IMR-90 (cell line): ENCODE measurements at regions not wholly inside any gene's neighbourhood (a gene's known extent, or its start where the extent isn't known, plus 50 kb on each side); places are given as distances from the start of the nearest gene placed in this dataset.

ENCODE experiments used
- ATAC-seq: fragments of 200-7000 bp; cut with Tn5 transposase; 2 replicates; pipeline ENCODE4 v1.9.1; 2020; ENCODE audit warnings: low read depth, mild to moderate bottlenecking, moderate library complexity
- BruUV-seq: library from RNA; stranded (reverse); fragments of 400-500 nt; replicated peaks from 2 replicates; lab custom pipeline; 2021; lab: Mats Ljungman, UMichigan
- CTCF ChIA-PET: fragments of 300-600 bp; formaldehyde crosslinking; extraction: SDS; loops from one replicate; lab custom pipeline; 2021; ENCODE audit warnings: antibody characterized with exemption; lab: Yijun Ruan, JAX
- POLR2A ChIA-PET: fragments of 300-600 bp; sonication (Branson Sonifier 250); formaldehyde crosslinking; loops from one replicate; lab custom pipeline; 2022; ENCODE audit warnings: antibody characterized with exemption; ENCODE audit not compliant: unreplicated experiment; lab: Charles Lee
- DNase-seq: peaks from one replicate; pipeline ENCODE4 v3.0.0; 2013
- H2AFZ ChIP-seq: replicated peaks from 2 replicates; pipeline ENCODE3; 2013; ENCODE audit warnings: low read length, mild to moderate bottlenecking; ENCODE audit not compliant: poor library complexity
- H2AK5ac ChIP-seq: 2 replicates; pipeline ENCODE4 v1.6.1; 2013; ENCODE audit warnings: low read depth, low read length, inconsistent platforms
- H2AK9ac ChIP-seq: replicated peaks from 2 replicates; pipeline ENCODE3; 2013; ENCODE audit warnings: mild to moderate bottlenecking, low read depth, low read length, moderate library complexity; ENCODE audit not compliant: poor library complexity
- H2BK120ac ChIP-seq: 2 replicates; pipeline ENCODE4 v1.6.1; 2013; ENCODE audit warnings: low read depth, low read length, inconsistent platforms
- H2BK15ac ChIP-seq: 3 replicates; pipeline ENCODE4 v1.6.1; 2013; ENCODE audit warnings: low read depth, low read length, inconsistent platforms
- H2BK20ac ChIP-seq: 2 replicates; pipeline ENCODE4 v1.6.1; 2013; ENCODE audit warnings: low read depth, mild to moderate bottlenecking, inconsistent platforms, low read length, moderate library complexity
- H2BK5ac ChIP-seq: 2 replicates; pipeline ENCODE4 v1.6.1; 2013; ENCODE audit warnings: mild to moderate bottlenecking, low read depth, low read length, inconsistent platforms; ENCODE audit not compliant: poor library complexity, severe bottlenecking
- H3K14ac ChIP-seq: replicated peaks from 2 replicates; pipeline ENCODE4 v1.6.1; 2013; ENCODE audit warnings: low read depth, low read length, inconsistent platforms
- H3K18ac ChIP-seq: 2 replicates; pipeline ENCODE4 v1.6.1; 2013; ENCODE audit warnings: low read depth, low read length, control low read depth
- H3K23ac ChIP-seq: 2 replicates; pipeline ENCODE4 v1.6.1; 2013; ENCODE audit warnings: low read depth, low read length, inconsistent platforms
- H3K27ac ChIP-seq: 2 replicates; pipeline ENCODE4 v1.5.1; 2013; ENCODE audit warnings: mild to moderate bottlenecking, control low read depth, low read length; ENCODE audit not compliant: insufficient read depth
- H3K27me3 ChIP-seq: 2 replicates; pipeline ENCODE4 v1.6.1; 2013; ENCODE audit warnings: low read length; ENCODE audit not compliant: control insufficient read depth, insufficient read depth
- H3K36me3 ChIP-seq: 2 replicates; pipeline ENCODE4 v1.6.1; 2013; ENCODE audit warnings: low read length, mixed read lengths; ENCODE audit not compliant: control insufficient read depth, insufficient read depth
- H3K4ac ChIP-seq: 2 replicates; pipeline ENCODE4 v1.6.1; 2013; ENCODE audit warnings: low read depth, low read length, inconsistent platforms
- H3K4me1 ChIP-seq: 2 replicates; pipeline ENCODE4 v1.6.1; 2013; ENCODE audit warnings: low read length, mixed read lengths; ENCODE audit not compliant: control insufficient read depth, insufficient read depth
- H3K4me2 ChIP-seq: 2 replicates; pipeline ENCODE4 v1.6.1; 2013; ENCODE audit warnings: low read depth, mild to moderate bottlenecking, control low read depth, low read length, moderate library complexity
- H3K4me3 ChIP-seq: 2 replicates; pipeline ENCODE4 v1.5.1; 2013; ENCODE audit warnings: low read depth, mild to moderate bottlenecking, control low read depth, low read length, moderate library complexity; ENCODE audit not compliant: insufficient read depth
- H3K56ac ChIP-seq: 2 replicates; pipeline ENCODE4 v1.6.1; 2013; ENCODE audit warnings: low read length, inconsistent platforms; ENCODE audit not compliant: insufficient read depth; ENCODE audit errors: extremely low read depth
- H3K79me1 ChIP-seq, 2 experiments: 2 replicates each; pipeline ENCODE4 v1.6.1; 2013; ENCODE audit warnings: low read length in 2 of 2, inconsistent platforms in 1 of 2, low read depth in 1 of 2
- H3K9ac ChIP-seq: 2 replicates; pipeline ENCODE4 v1.6.1; 2013; ENCODE audit warnings: low read depth, low read length, control low read depth
- H3K9me1 ChIP-seq: 2 replicates; pipeline ENCODE4 v1.6.1; 2013; ENCODE audit warnings: low read length, inconsistent platforms; ENCODE audit not compliant: insufficient read depth
- H3K9me3 ChIP-seq: 2 replicates; pipeline ENCODE4 v1.6.1; 2013; ENCODE audit warnings: low read length; ENCODE audit not compliant: control insufficient read depth, insufficient read depth
- H4K20me1 ChIP-seq: 2 replicates; pipeline ENCODE4 v1.6.1; 2013; ENCODE audit warnings: low read length, inconsistent platforms; ENCODE audit not compliant: insufficient read depth
- H4K5ac ChIP-seq: 2 replicates; pipeline ENCODE4 v1.6.1; 2013; ENCODE audit warnings: mild to moderate bottlenecking, low read depth, low read length, control low read depth
- H4K8ac ChIP-seq, 2 experiments: 2 replicates each; pipeline ENCODE4 v1.6.1; 2013; ENCODE audit warnings: low read depth in 2 of 2, low read length in 2 of 2, control low read depth in 1 of 2, inconsistent platforms in 1 of 2
- H4K91ac ChIP-seq: 2 replicates; pipeline ENCODE4 v1.6.1; 2013; ENCODE audit warnings: low read depth, low read length, inconsistent platforms; ENCODE audit not compliant: insufficient read depth
- BHLHE40 ChIP-seq: fragments of 150-350 bp; IDR thresholded peaks from 2 replicates; pipeline ENCODE4 v1.6.1; 2016; ENCODE audit warnings: mild to moderate bottlenecking, low read depth, low read length
- CEBPB ChIP-seq: IDR thresholded peaks from 2 replicates; pipeline ENCODE4 v1.6.1; 2012; ENCODE audit warnings: low read depth, low read length, improper control_type of control experiment
- CHD1 ChIP-seq: IDR thresholded peaks from 2 replicates; pipeline ENCODE4 v1.6.1; 2012; ENCODE audit warnings: low read depth, low read length, improper control_type of control experiment
- CTCF ChIP-seq: conservative IDR thresholded peaks from 2 replicates; pipeline ENCODE4 v1.5.1; 2012; ENCODE audit warnings: mild to moderate bottlenecking, low read depth, low read length, improper control_type of control experiment
- ELK1 ChIP-seq: fragments of 150-350 bp; IDR thresholded peaks from 2 replicates; pipeline ENCODE4 v1.6.1; 2016; ENCODE audit warnings: low read depth, mild to moderate bottlenecking, low read length, moderate library complexity, borderline replicate concordance
- FOS ChIP-seq: fragments of 150-350 bp; IDR thresholded peaks from 2 replicates; pipeline ENCODE4 v1.6.1; 2016; ENCODE audit warnings: low read depth, low read length
- MAFK ChIP-seq: IDR thresholded peaks from 2 replicates; pipeline ENCODE4 v1.6.1; 2012; ENCODE audit warnings: low read depth, low read length, improper control_type of control experiment
- MAZ ChIP-seq: IDR thresholded peaks from 2 replicates; pipeline ENCODE4 v1.6.1; 2012; ENCODE audit warnings: low read depth, mild to moderate bottlenecking, low read length, improper control_type of control experiment, moderate library complexity, borderline replicate concordance
- MXI1 ChIP-seq: IDR thresholded peaks from 2 replicates; pipeline ENCODE4 v1.6.1; 2012; ENCODE audit warnings: low read depth, mild to moderate bottlenecking, low read length, moderate library complexity, borderline replicate concordance
- NFE2L2 ChIP-seq: fragments of 150-350 bp; IDR thresholded peaks from 2 replicates; pipeline ENCODE4 v1.6.1; 2016; ENCODE audit warnings: low read depth, mild to moderate bottlenecking, low read length
- POLR2A ChIP-seq: IDR thresholded peaks from 2 replicates; pipeline ENCODE4 v1.6.1; 2012; ENCODE audit warnings: mild to moderate bottlenecking, low read depth, low read length
- RAD21 ChIP-seq: IDR thresholded peaks from 2 replicates; pipeline ENCODE4 v1.6.1; 2012; ENCODE audit warnings: low read length, improper control_type of control experiment
- RCOR1 ChIP-seq: IDR thresholded peaks from 2 replicates; pipeline ENCODE4 v1.6.1; 2012; ENCODE audit warnings: mild to moderate bottlenecking, low read length, improper control_type of control experiment; ENCODE audit not compliant: insufficient replicate concordance
- RFX5 ChIP-seq: IDR thresholded peaks from 2 replicates; pipeline ENCODE4 v1.8.0; 2012; ENCODE audit warnings: low read depth, mild to moderate bottlenecking, low read length, moderate library complexity
- SMC3 ChIP-seq: fragments of 150-350 bp; IDR thresholded peaks from 2 replicates; pipeline ENCODE4 v1.6.1; 2016; ENCODE audit warnings: low read depth, mild to moderate bottlenecking, antibody characterized with exemption, low read length, moderate library complexity
- dilution Hi-C: fragments of 300-500 bp; cut with HindIII; formaldehyde crosslinking; loops from one replicate; pipeline ENCODE4 v1.14.3; 2018; ENCODE audit warnings: low sequenced_read_pairs; ENCODE audit not compliant: unreplicated experiment
- in situ Hi-C: fragments of 300-500 bp; cut with MboI; formaldehyde crosslinking; loops from 3 replicates; pipeline ENCODE4 v1.14.3; 2019; ENCODE audit warnings: low sequenced_read_pairs, inconsistent platforms, mixed read lengths
- intact Hi-C: fragments of 100-400 bp; cut with micrococcal nuclease; formaldehyde crosslinking; loops from 2 replicates; pipeline ENCODE4 v1.10.0; 2022
- TF ChIP-seq, protein P1 (sequence below): fragments of 150-350 bp; IDR thresholded peaks from 2 replicates; pipeline ENCODE4 v1.6.1; 2017; ENCODE audit warnings: mild to moderate bottlenecking, antibody characterized with exemption, low read length, low read depth

DNA sequence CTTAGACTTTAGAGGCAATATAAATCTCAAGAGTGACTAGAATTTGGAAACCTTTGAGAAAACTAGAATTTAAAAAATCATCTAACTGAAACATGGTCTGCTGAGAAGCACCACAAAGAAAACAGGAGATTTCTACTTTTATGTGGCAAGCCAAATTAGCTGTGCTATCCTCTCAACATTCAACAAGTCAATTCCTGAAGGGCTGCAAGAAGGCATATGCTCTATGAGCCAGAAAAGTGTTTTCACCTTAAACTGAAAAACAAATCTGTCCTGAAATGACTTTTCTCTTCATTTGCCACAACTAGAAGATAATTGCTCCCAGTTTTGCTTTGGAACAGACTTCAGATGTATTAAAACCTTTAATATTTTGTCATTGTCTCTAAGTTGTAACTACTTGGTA lies 263.2 kb upstream of the EDNRA start:
- Histone ChIP-seq H3K79me1 (no peaks in the 10 kb centered on the region), H4K20me1 (no peaks in the 10 kb centered on the region), H3K4me1 (no peaks in the 10 kb centered on the region), H2BK20ac (0 out of 2 replicates have a peak overlapping the region, but pooled peaks have one; percentile 12), H3K9ac (no peak overlapping the region), H2BK120ac (no peak overlapping the region), H3K27me3 (no peaks in the 10 kb centered on the region), H3K36me3 (no peaks in the 10 kb centered on the region), H2AK5ac (no peak overlapping the region), H4K5ac (no peak overlapping the region), H4K91ac (no peak overlapping the region), H3K4me2 (no peak overlapping the region), H3K27ac (no peak overlapping the region), H3K4me3 (no peak overlapping the region), H3K4ac (no peak overlapping the region), H3K18ac (no peak overlapping the region), H2AK9ac (no peak overlapping the region), H3K56ac (no peak overlapping the region), H4K8ac (no peak overlapping the region), H3K23ac (no peak overlapping the region), H3K9me3 (no peaks in the 10 kb centered on the region), H2BK15ac (no peak overlapping the region), H2BK5ac (no peak overlapping the region), H3K14ac (no peak overlapping the region), H2AFZ (no peak overlapping the region), H3K9me1 (no peaks in the 10 kb centered on the region)
- TF ChIP-seq CTCF = no peak
- no peak for TF ChIP-seq RAD21
- TF ChIP-seq FOS = no peak
- TF ChIP-seq SMC3 = no peak
- TF ChIP-seq MXI1 = no peak
- no peak for TF ChIP-seq RCOR1
- TF ChIP-seq BHLHE40 = no peak
- TF ChIP-seq MAFK = no peak
- no peak for TF ChIP-seq POLR2A
- TF ChIP-seq, protein P1, sequence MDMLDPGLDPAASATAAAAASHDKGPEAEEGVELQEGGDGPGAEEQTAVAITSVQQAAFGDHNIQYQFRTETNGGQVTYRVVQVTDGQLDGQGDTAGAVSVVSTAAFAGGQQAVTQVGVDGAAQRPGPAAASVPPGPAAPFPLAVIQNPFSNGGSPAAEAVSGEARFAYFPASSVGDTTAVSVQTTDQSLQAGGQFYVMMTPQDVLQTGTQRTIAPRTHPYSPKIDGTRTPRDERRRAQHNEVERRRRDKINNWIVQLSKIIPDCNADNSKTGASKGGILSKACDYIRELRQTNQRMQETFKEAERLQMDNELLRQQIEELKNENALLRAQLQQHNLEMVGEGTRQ = no peak
- no peak for TF ChIP-seq CEBPB
- TF ChIP-seq ELK1 = no peak
- TF ChIP-seq CHD1 = no peak
- no peak for TF ChIP-seq RFX5
- TF ChIP-seq NFE2L2 = no peak
- TF ChIP-seq MAZ = no peak
- no peak for DNase-seq
- ChIA-PET CTCF (no interaction called here), POLR2A (no interaction called here)
- intact Hi-C loops (no loop called here), in situ Hi-C loops (no loop called here), dilution Hi-C loops (no loop called here)
- no TSS peak for BruUV-seq
- ATAC-seq = no peak
